ENCODE measurements at regions not wholly inside any gene's neighbourhood (a gene's known extent, or its start where the extent isn't known, plus 50 kb on each side); places are given as distances from the start of the nearest gene placed in this dataset.

DNA sequence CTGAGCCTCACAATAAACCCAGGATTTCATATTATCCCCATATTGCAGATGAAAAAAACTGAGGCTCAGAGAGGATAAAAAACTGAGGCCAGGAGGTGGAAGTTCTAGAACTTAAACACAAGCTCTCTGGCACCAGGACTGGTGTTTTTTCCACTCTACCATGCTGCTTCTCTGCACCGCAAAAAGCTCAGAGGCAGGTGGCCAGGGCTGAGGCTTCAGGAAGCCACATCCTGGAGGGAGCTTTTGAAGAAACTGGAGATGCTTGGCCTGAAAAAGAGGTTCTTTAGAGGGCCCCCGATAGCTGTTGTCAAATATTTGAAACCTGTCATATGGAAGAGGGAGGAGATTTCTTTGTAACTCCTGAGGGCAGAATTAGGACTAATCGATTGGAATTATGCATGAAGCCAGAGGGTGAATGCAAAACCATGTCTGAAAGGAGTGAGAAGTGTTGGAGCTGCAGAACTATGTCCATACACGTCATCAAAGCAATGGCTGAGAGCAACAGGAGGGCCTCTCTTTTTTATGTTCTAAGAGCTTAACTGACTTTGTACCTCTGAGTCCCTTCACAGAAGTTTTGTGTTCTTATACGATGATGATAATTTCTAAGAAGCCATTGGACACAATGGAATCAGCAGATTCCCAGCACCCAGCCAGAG, 448.6 kb downstream of the FUT8 start:
- TF ChIP-seq, protein P1, sequence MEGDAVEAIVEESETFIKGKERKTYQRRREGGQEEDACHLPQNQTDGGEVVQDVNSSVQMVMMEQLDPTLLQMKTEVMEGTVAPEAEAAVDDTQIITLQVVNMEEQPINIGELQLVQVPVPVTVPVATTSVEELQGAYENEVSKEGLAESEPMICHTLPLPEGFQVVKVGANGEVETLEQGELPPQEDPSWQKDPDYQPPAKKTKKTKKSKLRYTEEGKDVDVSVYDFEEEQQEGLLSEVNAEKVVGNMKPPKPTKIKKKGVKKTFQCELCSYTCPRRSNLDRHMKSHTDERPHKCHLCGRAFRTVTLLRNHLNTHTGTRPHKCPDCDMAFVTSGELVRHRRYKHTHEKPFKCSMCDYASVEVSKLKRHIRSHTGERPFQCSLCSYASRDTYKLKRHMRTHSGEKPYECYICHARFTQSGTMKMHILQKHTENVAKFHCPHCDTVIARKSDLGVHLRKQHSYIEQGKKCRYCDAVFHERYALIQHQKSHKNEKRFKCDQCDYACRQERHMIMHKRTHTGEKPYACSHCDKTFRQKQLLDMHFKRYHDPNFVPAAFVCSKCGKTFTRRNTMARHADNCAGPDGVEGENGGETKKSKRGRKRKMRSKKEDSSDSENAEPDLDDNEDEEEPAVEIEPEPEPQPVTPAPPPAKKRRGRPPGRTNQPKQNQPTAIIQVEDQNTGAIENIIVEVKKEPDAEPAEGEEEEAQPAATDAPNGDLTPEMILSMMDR (IDR thresholded peaks at IDR 0.05 in 2 of 3, conservative IDR thresholded peaks at IDR 0.05 in 1 of 3; ENCODE audit: control insufficient read depth in 2 of 3, extremely low read depth in 1 of 3, insufficient read depth in 1 of 3, low read depth in 3 of 3, low read length in 3 of 3), result no peak
- TF ChIP-seq CEBPZ (IDR thresholded peaks at IDR 0.05; ENCODE audit: low read depth, low read length) (no peak), FOXM1 (IDR thresholded peaks at IDR 0.05; ENCODE audit: low read depth, low read length) (no peak), ZNF207 (IDR thresholded peaks at IDR 0.05; ENCODE audit: borderline replicate concordance) (no peak)

Measured in GM12878 (cell line).